Activated naive CD4-positive, alpha-beta T cell treated with anti-CD3 and anti-CD28 coated beads, Interleukin-2, amount 50 U/mL, for 24 hours (primary cell): ENCODE measurements at regions not wholly inside any gene's neighbourhood (a gene's known extent, or its start where the extent isn't known, plus 50 kb on each side); places are given as distances from the start of the nearest gene placed in this dataset.
"Not testable (repeated sequence)": the region's sequence is repeated elsewhere in the genome, so short reads cannot be mapped to it uniquely, and the experiment has no call there.

Experiments
- H3K27ac Mint-ChIP-seq: one replicate; pipeline ENCODE4 v1.8.0; 2021; ENCODE audit warnings: mild to moderate bottlenecking, mixed read lengths
- H3K27me3 Mint-ChIP-seq: one replicate; pipeline ENCODE4 v1.8.0; 2021; ENCODE audit warnings: mixed read lengths
- H3K36me3 Mint-ChIP-seq: one replicate; pipeline ENCODE4 v1.8.0; 2021; ENCODE audit warnings: mixed read lengths
- H3K4me1 Mint-ChIP-seq: one replicate; pipeline ENCODE4 v1.8.0; 2021; ENCODE audit warnings: mixed read lengths
- H3K4me3 Mint-ChIP-seq: one replicate; pipeline ENCODE4 v1.8.0; 2021; ENCODE audit warnings: mild to moderate bottlenecking, mixed read lengths
- H3K9me3 Mint-ChIP-seq: one replicate; pipeline ENCODE4 v1.8.0; 2021; ENCODE audit warnings: mixed read lengths

- H3K9me3 Mint-ChIP-seq = peaks cover 4% of the 10 kb centered on the region
- H3K36me3 Mint-ChIP-seq = no peaks in the 10 kb centered on the region
- H3K4me1 Mint-ChIP-seq = no peaks in the 10 kb centered on the region
- H3K4me3 Mint-ChIP-seq = no peak overlapping the region
- no peak overlapping the region for H3K27ac Mint-ChIP-seq
- no peaks in the 10 kb centered on the region for H3K27me3 Mint-ChIP-seq
Observed at GRCh38 chr5:118068886-118069285, 919.5 kb downstream of the DTWD2 start.

- H3K4me3 Mint-ChIP-seq, H3K9me3 Mint-ChIP-seq, H3K36me3 Mint-ChIP-seq, H3K27ac Mint-ChIP-seq, H3K4me1 Mint-ChIP-seq, H3K27me3 Mint-ChIP-seq: not testable (repeated sequence)
Observed at GRCh38 chr5:118063836-118064235, 924.5 kb downstream of the DTWD2 start.

GRCh38 chr5:118060833-118061232, 927.5 kb downstream of the DTWD2 start:
- H3K27me3 Mint-ChIP-seq = no peaks in the 10 kb centered on the region
- H3K36me3 Mint-ChIP-seq = no peaks in the 10 kb centered on the region
- no peak overlapping the region for H3K27ac Mint-ChIP-seq
- no peak overlapping the region for H3K4me3 Mint-ChIP-seq
- H3K4me1 Mint-ChIP-seq = no peaks in the 10 kb centered on the region
- peaks cover 9% of the 10 kb centered on the region for H3K9me3 Mint-ChIP-seq

- no peak overlapping the region for H3K4me3 Mint-ChIP-seq
- no peaks in the 10 kb centered on the region for H3K4me1 Mint-ChIP-seq
- no peak overlapping the region for H3K27ac Mint-ChIP-seq
- H3K36me3 Mint-ChIP-seq = no peaks in the 10 kb centered on the region
- H3K27me3 Mint-ChIP-seq = no peaks in the 10 kb centered on the region
- H3K9me3 Mint-ChIP-seq = peaks cover 15% of the 10 kb centered on the region
Observed at GRCh38 chr5:118052503-118052902, 935.8 kb downstream of the DTWD2 start.

GRCh38 chr5:118044169-118044568, 944.2 kb downstream of the DTWD2 start:
- Mint-ChIP-seq H3K4me1 (no peaks in the 10 kb centered on the region), H3K27ac (no peak overlapping the region), H3K4me3 (no peak overlapping the region), H3K27me3 (no peaks in the 10 kb centered on the region), H3K9me3 (no peaks in the 10 kb centered on the region), H3K36me3 (no peaks in the 10 kb centered on the region)

- no peaks in the 10 kb centered on the region for H3K27me3 Mint-ChIP-seq
- H3K9me3 Mint-ChIP-seq = no peaks in the 10 kb centered on the region
- no peak overlapping the region for H3K27ac Mint-ChIP-seq
- H3K4me3 Mint-ChIP-seq = no peak overlapping the region
- H3K36me3 Mint-ChIP-seq = no peaks in the 10 kb centered on the region
- H3K4me1 Mint-ChIP-seq = no peaks in the 10 kb centered on the region
Observed at GRCh38 chr5:118043531-118043930, 944.8 kb downstream of the DTWD2 start.

GRCh38 chr5:118042076-118042475, 946.3 kb downstream of the DTWD2 start:
- no peaks in the 10 kb centered on the region for H3K36me3 Mint-ChIP-seq
- no peaks in the 10 kb centered on the region for H3K4me1 Mint-ChIP-seq
- H3K27ac Mint-ChIP-seq = no peak overlapping the region
- no peaks in the 10 kb centered on the region for H3K27me3 Mint-ChIP-seq
- H3K9me3 Mint-ChIP-seq = no peaks in the 10 kb centered on the region
- H3K4me3 Mint-ChIP-seq = no peak overlapping the region

GRCh38 chr5:118040496-118040895, 947.9 kb downstream of the DTWD2 start:
- H3K9me3 Mint-ChIP-seq = no peaks in the 10 kb centered on the region
- no peaks in the 10 kb centered on the region for H3K4me1 Mint-ChIP-seq
- H3K36me3 Mint-ChIP-seq = no peaks in the 10 kb centered on the region
- no peak overlapping the region for H3K4me3 Mint-ChIP-seq
- H3K27me3 Mint-ChIP-seq = no peaks in the 10 kb centered on the region
- no peak overlapping the region for H3K27ac Mint-ChIP-seq

- Mint-ChIP-seq H3K36me3 (no peaks in the 10 kb centered on the region), H3K4me3 (no peak overlapping the region), H3K9me3 (peaks cover 4% of the 10 kb centered on the region), H3K27ac (no peak overlapping the region), H3K4me1 (no peaks in the 10 kb centered on the region), H3K27me3 (no peaks in the 10 kb centered on the region)
Observed at GRCh38 chr5:118033686-118034338, 954.5 kb downstream of the DTWD2 start.

- peaks cover 4% of the 10 kb centered on the region for H3K9me3 Mint-ChIP-seq
- no peaks in the 10 kb centered on the region for H3K36me3 Mint-ChIP-seq
- H3K4me1 Mint-ChIP-seq = no peaks in the 10 kb centered on the region
- no peaks in the 10 kb centered on the region for H3K27me3 Mint-ChIP-seq
- no peak overlapping the region for H3K27ac Mint-ChIP-seq
- no peak overlapping the region for H3K4me3 Mint-ChIP-seq
Observed at GRCh38 chr5:118029807-118030206, 958.5 kb downstream of the DTWD2 start.

- Mint-ChIP-seq H3K27ac (no peak overlapping the region), H3K4me3 (no peak overlapping the region), H3K9me3 (peaks cover 4% of the 10 kb centered on the region), H3K4me1 (no peaks in the 10 kb centered on the region), H3K36me3 (no peaks in the 10 kb centered on the region), H3K27me3 (no peaks in the 10 kb centered on the region)
Observed at GRCh38 chr5:118022062-118022461, 966.3 kb downstream of the DTWD2 start.

- peaks cover 4% of the 10 kb centered on the region for H3K9me3 Mint-ChIP-seq
- H3K4me3 Mint-ChIP-seq = no peak overlapping the region
- H3K36me3 Mint-ChIP-seq = no peaks in the 10 kb centered on the region
- H3K27ac Mint-ChIP-seq = no peak overlapping the region
- no peaks in the 10 kb centered on the region for H3K27me3 Mint-ChIP-seq
- no peaks in the 10 kb centered on the region for H3K4me1 Mint-ChIP-seq
Observed at GRCh38 chr5:118017536-118017935, 970.8 kb downstream of the DTWD2 start.

- Mint-ChIP-seq H3K9me3 (peaks cover 4% of the 10 kb centered on the region), H3K27ac (no peak overlapping the region), H3K27me3 (no peaks in the 10 kb centered on the region), H3K4me3 (no peak overlapping the region), H3K36me3 (no peaks in the 10 kb centered on the region), H3K4me1 (no peaks in the 10 kb centered on the region)
Observed at GRCh38 chr5:118016396-118016795, 972.0 kb downstream of the DTWD2 start.

- Mint-ChIP-seq H3K27me3 (no peaks in the 10 kb centered on the region), H3K4me3 (no peak overlapping the region), H3K9me3 (peaks cover under 1% of the 10 kb centered on the region), H3K27ac (no peak overlapping the region), H3K4me1 (no peaks in the 10 kb centered on the region), H3K36me3 (no peaks in the 10 kb centered on the region)
Observed at GRCh38 chr5:118015511-118015910, 972.8 kb downstream of the DTWD2 start.

- Mint-ChIP-seq H3K4me1 (no peaks in the 10 kb centered on the region), H3K27me3 (no peaks in the 10 kb centered on the region), H3K36me3 (no peaks in the 10 kb centered on the region), H3K9me3 (no peaks in the 10 kb centered on the region), H3K27ac (no peak overlapping the region), H3K4me3 (no peak overlapping the region)
Observed at GRCh38 chr5:118009741-118010297, 978.5 kb downstream of the DTWD2 start.

- no peak overlapping the region for H3K4me3 Mint-ChIP-seq
- H3K4me1 Mint-ChIP-seq = no peaks in the 10 kb centered on the region
- H3K27ac Mint-ChIP-seq = no peak overlapping the region
- H3K36me3 Mint-ChIP-seq = no peaks in the 10 kb centered on the region
- no peaks in the 10 kb centered on the region for H3K27me3 Mint-ChIP-seq
- no peaks in the 10 kb centered on the region for H3K9me3 Mint-ChIP-seq
Observed at GRCh38 chr5:118008779-118009178, 979.6 kb downstream of the DTWD2 start.

GRCh38 chr5:118007262-118007661, 981.1 kb downstream of the DTWD2 start:
- H3K27me3 Mint-ChIP-seq = no peaks in the 10 kb centered on the region
- H3K9me3 Mint-ChIP-seq = peaks cover 11% of the 10 kb centered on the region
- H3K4me3 Mint-ChIP-seq = no peak overlapping the region
- H3K4me1 Mint-ChIP-seq = no peaks in the 10 kb centered on the region
- no peaks in the 10 kb centered on the region for H3K36me3 Mint-ChIP-seq
- H3K27ac Mint-ChIP-seq = no peak overlapping the region
